ENCODE measurements at regions not wholly inside any gene's neighbourhood (a gene's known extent, or its start where the extent isn't known, plus 50 kb on each side); places are given as distances from the start of the nearest gene placed in this dataset.

GRCh38 chr2:150644298-150645067, 157.0 kb upstream of the RND3 start:
- DNase-seq: no peak

- no peak for DNase-seq
These were observed 155.8 kb upstream of the RND3 start for GRCh38 chr2:150643114-150643725.

- DNase-seq: no peak
These were observed 152.6 kb upstream of the RND3 start for GRCh38 chr2:150640039-150640438.

GRCh38 chr2:150639383-150639782, 151.9 kb upstream of the RND3 start:
- DNase-seq: no peak

GRCh38 chr2:150631236-150631821, 143.9 kb upstream of the RND3 start:
- no peak for DNase-seq

- no peak for DNase-seq
These were observed 143.2 kb upstream of the RND3 start for GRCh38 chr2:150630587-150631235.

- no peak for DNase-seq
These were observed 140.1 kb upstream of the RND3 start for GRCh38 chr2:150627526-150627925.

- no peak for DNase-seq
These were observed 139.5 kb upstream of the RND3 start for GRCh38 chr2:150626934-150627411.

- no peak for DNase-seq
These were observed 138.3 kb upstream of the RND3 start for GRCh38 chr2:150625741-150626140.

GRCh38 chr2:150625303-150625702, 137.8 kb upstream of the RND3 start:
- no peak for DNase-seq

- no peak for DNase-seq
These were observed 136.5 kb upstream of the RND3 start for GRCh38 chr2:150624001-150624401.

GRCh38 chr2:150621526-150622213, 134.2 kb upstream of the RND3 start:
- no peak for DNase-seq

GRCh38 chr2:150620855-150621254, 133.4 kb upstream of the RND3 start:
- DNase-seq: no peak

- DNase-seq: no peak
These were observed 132.9 kb upstream of the RND3 start for GRCh38 chr2:150620416-150620815.

GRCh38 chr2:150619607-150620330, 132.3 kb upstream of the RND3 start:
- DNase-seq: no peak

- no peak for DNase-seq
These were observed 130.9 kb upstream of the RND3 start for GRCh38 chr2:150618245-150618895.

GRCh38 chr2:150617351-150617978, 130.0 kb upstream of the RND3 start:
- no peak for DNase-seq

- DNase-seq: no peak
These were observed 125.7 kb upstream of the RND3 start for GRCh38 chr2:150612957-150613710.

GRCh38 chr2:150610670-150611279, 123.3 kb upstream of the RND3 start:
- no peak for DNase-seq
